ENCODE measurements at regions not wholly inside any gene's neighbourhood (a gene's known extent, or its start where the extent isn't known, plus 50 kb on each side); places are given as distances from the start of the nearest gene placed in this dataset.

DNA sequence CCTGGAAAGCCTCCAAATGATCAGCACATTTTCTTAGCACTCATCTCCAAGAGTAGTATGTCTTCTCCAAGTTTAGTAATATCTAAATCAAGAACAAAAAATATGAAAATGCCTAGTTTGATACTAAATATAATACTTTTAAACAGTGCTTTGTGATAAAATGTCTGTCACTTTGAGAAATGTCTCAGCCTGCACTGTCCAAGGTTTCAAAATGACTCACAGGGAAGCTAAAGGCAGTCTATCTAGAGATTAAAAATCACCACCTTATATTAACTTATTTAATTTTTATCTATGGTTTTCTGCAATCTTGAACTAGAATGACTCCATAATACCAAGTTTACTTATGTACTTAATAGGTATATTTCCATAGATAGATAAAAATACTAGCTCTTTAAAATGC, 633.0 kb upstream of the C9orf72 start:
- TF ChIP-seq, protein P1, sequence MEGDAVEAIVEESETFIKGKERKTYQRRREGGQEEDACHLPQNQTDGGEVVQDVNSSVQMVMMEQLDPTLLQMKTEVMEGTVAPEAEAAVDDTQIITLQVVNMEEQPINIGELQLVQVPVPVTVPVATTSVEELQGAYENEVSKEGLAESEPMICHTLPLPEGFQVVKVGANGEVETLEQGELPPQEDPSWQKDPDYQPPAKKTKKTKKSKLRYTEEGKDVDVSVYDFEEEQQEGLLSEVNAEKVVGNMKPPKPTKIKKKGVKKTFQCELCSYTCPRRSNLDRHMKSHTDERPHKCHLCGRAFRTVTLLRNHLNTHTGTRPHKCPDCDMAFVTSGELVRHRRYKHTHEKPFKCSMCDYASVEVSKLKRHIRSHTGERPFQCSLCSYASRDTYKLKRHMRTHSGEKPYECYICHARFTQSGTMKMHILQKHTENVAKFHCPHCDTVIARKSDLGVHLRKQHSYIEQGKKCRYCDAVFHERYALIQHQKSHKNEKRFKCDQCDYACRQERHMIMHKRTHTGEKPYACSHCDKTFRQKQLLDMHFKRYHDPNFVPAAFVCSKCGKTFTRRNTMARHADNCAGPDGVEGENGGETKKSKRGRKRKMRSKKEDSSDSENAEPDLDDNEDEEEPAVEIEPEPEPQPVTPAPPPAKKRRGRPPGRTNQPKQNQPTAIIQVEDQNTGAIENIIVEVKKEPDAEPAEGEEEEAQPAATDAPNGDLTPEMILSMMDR (IDR thresholded peaks at IDR 0.05), result no peak
- DNase-seq, result no peak

DNA sequence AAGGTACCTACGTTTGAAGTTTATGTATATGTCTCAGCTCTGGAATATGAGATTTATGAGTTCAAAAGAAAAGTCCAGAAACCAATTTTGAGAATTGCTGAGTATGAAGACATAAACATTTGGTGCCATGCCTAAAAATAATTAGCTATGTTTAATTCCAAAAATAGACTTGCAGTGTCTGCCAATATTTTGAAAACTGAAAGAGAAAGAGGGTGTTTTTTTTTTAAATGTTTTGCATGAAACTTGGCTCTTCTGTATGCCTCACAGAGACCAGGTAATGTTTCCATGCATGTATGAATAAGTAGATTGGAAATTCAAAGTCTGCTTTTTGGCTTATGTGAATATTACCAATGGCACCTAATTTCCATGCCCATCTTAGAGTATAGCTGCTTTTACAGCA, 634.4 kb upstream of the C9orf72 start:
- Histone ChIP-seq H3K9me3 (no peaks in the 10 kb centered on the region), H3K4me3 (no peak overlapping the region), H3K27ac (no peak overlapping the region), H3K27me3 (ENCODE audit: low read depth) (no peaks in the 10 kb centered on the region), H3K36me3 (no peaks in the 10 kb centered on the region), H3K4me1 (peaks cover 5% of the 10 kb centered on the region)
- DNase-seq (no peak), ATAC-seq (no peak)
- intact Hi-C loops (cut with DNase I), result no loop called here
- TF ChIP-seq, protein P1 (IDR thresholded peaks at IDR 0.05), result no peak

More for the DNA sequence above, 633.0 kb upstream of the C9orf72 start:
- Histone ChIP-seq H3K9me3 (no peaks in the 10 kb centered on the region), H3K27me3 (ENCODE audit: low read depth) (no peaks in the 10 kb centered on the region), H3K4me1 (no peaks in the 10 kb centered on the region), H3K4me3 (no peak overlapping the region), H3K36me3 (no peaks in the 10 kb centered on the region), H3K27ac (no peak overlapping the region)
- intact Hi-C loops (cut with DNase I), result no loop called here
- ATAC-seq, result no peak

DNA sequence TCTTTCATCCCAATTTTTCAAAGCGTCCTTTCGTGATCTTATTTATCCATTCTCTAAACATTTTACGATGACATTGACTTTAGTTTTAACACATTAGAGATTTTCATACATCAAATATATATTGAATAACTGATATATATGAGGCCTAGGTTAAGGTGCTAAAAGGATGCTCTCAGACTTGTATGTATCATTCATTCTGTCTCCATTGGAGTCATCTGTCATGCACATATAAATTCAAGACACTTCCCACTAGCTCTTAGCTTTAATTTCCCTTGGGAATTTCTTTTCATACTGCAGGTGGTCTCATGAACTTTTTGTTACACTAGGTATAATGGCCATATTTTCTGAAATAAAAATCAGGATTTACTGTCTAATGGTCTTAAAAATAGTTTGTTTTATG, 635.8 kb upstream of the C9orf72 start:
- H3K27ac ChIP-seq, result no peak overlapping the region
- H3K27me3 ChIP-seq (ENCODE audit: low read depth), result no peaks in the 10 kb centered on the region
- intact Hi-C loops (cut with DNase I), result no loop called here
- H3K36me3 ChIP-seq, result no peaks in the 10 kb centered on the region
- no peaks in the 10 kb centered on the region for H3K9me3 ChIP-seq
- TF ChIP-seq, protein P1 (IDR thresholded peaks at IDR 0.05), result no peak
- ATAC-seq (no peak), DNase-seq (no peak)
- H3K4me1 ChIP-seq, result peaks cover 6% of the 10 kb centered on the region
- H3K4me3 ChIP-seq, result no peak overlapping the region

DNA sequence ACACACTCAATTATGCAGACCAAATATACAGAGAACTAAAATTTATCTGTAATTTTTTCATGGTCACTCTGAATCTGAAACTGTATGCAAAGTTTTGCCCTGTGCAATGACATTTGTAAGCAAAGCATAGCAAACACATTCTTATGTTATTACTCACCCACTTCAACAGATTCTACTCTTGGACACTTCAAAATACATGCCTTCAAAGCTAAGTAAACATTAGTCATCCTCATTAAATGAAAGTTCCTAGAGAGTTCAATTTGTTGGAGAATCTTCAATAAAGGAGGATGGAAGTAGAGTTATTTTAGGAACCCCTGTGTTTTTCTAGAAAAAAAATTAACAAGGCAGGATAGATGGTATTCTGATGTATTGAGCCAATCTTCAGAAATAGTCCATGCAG, 639.7 kb upstream of the C9orf72 start:
- no peaks in the 10 kb centered on the region for H3K27me3 ChIP-seq (ENCODE audit: low read depth)
- TF ChIP-seq, protein P1 (IDR thresholded peaks at IDR 0.05), result no peak
- DNase-seq (no peak), ATAC-seq (peak; percentile 84 to 94)
- no peak overlapping the region for H3K4me3 ChIP-seq
- H3K27ac ChIP-seq, result no peak overlapping the region
- intact Hi-C loops (cut with DNase I), result no loop called here
- H3K4me1 ChIP-seq, result peaks cover 6% of the 10 kb centered on the region
- no peaks in the 10 kb centered on the region for H3K36me3 ChIP-seq
- H3K9me3 ChIP-seq, result no peaks in the 10 kb centered on the region

DNA sequence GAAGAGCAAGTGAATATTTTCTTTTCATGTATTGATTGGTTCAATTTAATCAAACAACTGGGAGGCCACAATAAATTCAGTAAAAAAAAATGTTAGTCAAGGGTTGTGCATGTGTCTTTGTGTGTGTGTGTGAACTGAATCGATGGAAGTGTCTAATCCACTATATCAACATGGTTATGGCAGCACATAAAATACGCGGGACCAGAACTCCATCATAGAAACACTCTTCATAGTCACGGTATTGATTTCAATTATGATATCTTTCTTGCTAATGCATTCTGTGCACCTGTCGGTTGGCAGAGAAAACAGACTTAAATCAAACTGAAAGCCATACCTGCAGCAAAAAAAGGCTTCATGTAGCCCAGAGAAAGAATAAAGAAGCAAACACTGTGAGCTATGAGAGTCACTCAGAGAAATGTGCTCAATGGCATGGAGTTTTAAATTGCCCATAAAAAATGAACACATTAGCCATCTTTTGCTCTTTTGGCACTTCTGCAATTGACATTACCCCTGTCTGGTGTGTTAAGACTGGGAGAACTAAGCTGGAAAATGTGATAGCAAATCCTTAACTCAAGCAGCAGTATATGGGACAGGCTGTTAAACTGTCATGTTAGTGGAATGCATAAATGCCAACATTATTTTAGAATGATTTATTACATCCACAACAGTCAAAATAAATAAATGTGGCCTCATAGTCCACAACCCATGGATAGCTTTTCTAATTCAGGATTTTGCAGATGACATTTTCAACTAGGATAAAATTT, 642.4 kb upstream of the C9orf72 start:
- peaks cover 6% of the 10 kb centered on the region for H3K4me1 ChIP-seq

More for the DNA sequence above, 642.4 kb upstream of the C9orf72 start:
- TF ChIP-seq, protein P1 (IDR thresholded peaks at IDR 0.05), result no peak
- intact Hi-C loops (cut with DNase I), result no loop called here
- ATAC-seq (no peak), DNase-seq (no peak)
- Histone ChIP-seq H3K4me3 (no peak overlapping the region), H3K27ac (no peak overlapping the region), H3K36me3 (no peaks in the 10 kb centered on the region), H3K9me3 (no peaks in the 10 kb centered on the region), H3K27me3 (ENCODE audit: low read depth) (no peaks in the 10 kb centered on the region)
